Retina (tissue), 1 donor: ENCODE measurements at regions not wholly inside any gene's neighbourhood (a gene's known extent, or its start where the extent isn't known, plus 50 kb on each side); places are given as distances from the start of the nearest gene placed in this dataset.
A peak's percentile ranks its signal among the peaks of the same experiment; 100 is the strongest.

Source experiments
- DNase-seq: peaks from one replicate; pipeline ENCODE4 v3.0.0-alpha.2; 2016

DNA sequence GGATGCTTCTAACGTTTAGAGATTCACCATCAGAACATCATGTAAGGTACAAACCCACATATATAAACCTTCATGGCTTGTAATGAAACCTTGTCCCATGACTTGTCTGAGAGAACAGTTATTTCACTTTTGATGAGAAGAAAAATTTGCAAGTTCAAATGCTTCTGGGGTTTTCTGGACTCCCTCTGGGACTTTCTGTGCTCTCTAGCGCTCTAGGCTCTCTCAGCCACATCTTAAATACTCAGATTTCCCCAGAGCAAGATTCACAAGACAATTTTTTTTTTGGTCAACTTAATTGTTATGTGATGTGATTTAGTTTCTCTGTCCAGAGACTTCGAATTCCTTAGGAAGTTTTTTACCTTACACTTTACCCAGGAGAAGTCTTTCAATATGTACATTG, 282.8 kb upstream of the EDNRB start:
- no peak for DNase-seq

DNA sequence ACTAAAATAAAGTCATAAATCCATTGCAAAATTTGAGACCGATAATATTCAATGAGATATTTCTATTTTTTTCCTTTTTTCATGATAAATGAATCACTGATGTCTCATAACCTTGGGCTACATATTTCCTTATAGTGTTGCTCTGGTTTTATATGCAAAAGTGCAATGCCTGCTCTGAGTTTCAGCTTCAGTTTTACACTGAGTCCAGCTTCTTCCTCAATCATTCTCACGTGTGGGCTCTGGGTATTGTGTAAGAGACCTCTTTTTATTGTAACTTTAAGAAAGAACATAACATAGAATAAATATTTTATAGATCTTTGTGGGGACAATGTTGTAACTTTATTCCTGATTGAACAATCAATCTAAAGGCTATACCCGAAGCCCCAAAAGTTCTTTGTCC, 280.2 kb upstream of the EDNRB start:
- no peak for DNase-seq

DNA sequence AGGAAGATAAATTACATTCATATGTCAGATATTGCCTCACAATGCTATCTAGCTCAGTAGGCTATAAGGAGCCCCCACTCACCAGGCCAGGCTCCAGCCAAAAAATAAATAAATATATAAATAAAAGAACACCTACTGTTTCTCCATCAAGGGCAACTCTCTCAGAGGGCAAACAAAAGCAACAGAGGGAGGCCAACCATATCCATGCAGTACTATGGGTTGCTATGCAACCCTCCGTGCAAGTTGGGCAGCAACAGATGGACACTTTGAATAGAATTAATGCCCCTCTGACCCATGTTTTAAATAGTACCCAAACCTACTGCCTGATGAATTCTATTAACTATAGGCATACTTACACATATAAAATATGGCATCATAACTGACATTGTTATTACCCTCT, 279.8 kb upstream of the EDNRB start:
- DNase-seq, result no peak

DNA sequence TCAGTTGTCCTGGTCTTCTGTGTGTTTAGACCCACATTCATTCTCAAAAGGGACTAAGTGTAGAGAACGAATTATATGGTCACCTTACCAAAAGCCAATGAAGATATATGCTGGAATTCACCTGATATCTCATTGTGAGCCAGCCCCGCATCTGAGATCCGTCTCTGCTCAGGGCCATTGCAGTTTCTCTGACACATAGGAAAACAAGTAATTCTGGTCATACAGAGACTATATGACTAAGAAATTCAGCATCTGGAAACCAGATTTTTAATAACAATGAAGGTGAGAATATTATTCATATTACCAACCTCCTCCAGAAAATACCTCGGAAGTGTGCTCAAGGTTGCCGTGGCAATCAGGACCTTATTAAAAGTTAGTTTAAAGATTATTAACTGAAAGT, 278.6 kb upstream of the EDNRB start:
- DNase-seq, result no peak

DNA sequence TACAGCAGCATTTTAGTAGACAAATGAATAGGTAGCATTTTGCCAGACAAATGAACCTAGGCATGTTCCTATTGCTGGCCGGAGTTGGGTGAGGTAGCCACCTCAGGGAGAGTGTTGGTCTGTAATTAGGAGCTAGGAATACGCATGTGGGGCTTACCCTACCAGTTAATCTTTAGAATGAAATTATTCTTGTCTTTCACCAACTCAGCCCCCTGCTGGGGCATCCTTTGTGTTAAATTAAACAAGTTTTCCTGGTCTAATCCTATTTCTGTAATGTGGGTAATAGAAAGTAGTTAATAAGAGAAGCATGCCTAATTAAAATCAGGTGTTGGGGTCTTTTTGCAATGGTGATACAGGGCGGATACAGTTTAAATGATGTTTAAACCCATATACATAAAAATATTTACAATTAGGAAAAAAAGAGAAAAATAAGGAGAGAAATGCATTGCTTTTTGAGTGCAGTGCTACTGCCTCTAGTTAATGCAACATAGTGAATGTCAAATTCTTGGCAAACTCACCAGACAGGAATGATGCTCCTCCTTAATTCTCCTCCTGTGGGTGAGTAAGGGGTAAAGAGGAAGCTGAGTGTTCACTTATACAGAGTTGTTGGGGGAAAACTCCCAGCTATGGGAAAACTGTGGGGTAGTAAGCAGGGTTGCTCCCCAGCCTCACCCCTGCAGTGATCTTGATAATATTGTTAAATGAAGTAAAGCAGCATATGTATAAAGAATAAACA, 276.4 kb upstream of the EDNRB start:
- DNase-seq, result no peak

DNA sequence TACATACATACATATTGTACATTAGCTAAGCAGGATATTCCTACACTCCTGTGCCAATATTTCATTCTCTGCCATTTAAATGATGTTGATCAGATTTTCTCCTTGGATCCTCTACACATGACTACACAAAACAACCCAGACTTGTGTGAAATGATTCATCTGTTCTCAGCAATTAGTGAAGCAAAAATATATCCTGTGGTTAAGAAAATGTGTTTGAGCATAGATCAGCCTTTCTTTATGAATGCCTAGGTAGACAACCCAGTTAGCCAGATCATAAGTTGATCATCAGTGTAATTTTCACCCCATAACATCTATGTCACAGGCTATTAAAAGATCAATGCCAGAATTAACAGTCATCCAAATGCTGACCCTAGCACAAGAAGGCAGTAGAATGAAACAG, 275.2 kb upstream of the EDNRB start:
- no peak for DNase-seq

DNA sequence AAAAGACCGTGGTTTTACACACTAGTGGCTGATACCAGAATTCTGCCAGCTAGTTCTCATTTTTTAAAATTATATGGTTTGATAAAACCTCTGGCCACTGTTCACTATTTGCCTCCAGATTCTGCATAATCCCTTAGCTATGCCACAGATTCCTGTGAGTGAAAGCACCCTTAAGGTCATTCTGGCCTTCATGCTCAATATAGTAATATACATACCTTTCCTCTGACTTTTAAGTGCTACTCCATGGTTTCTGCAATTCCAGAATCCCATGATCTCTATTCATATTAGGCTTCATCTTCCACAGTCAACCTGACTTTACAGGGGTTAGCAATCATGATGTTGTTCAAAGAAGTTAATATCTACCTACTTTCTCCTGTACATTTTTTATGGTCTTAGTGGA, 274.1 kb upstream of the EDNRB start:
- DNase-seq, result no peak

DNA sequence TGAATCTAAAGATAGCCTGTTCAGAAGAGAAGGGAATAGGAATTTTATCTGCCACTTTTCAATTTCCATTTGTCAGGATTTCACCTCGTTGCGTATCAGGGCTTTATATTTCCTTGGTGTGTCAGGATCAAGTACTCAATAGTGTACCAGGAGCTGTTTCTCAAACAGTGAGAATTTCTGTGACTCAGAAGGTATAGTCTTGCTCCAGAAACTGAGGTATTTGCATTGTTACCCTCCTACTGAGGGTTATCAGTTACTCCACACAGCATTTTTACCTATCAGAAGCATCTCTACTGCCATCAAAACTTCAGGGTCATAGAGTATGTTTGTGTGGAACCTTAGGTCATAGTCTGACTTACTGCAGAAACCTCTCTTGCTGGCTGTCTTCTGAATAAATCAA, 271.7 kb upstream of the EDNRB start:
- DNase-seq, result no peak

DNA sequence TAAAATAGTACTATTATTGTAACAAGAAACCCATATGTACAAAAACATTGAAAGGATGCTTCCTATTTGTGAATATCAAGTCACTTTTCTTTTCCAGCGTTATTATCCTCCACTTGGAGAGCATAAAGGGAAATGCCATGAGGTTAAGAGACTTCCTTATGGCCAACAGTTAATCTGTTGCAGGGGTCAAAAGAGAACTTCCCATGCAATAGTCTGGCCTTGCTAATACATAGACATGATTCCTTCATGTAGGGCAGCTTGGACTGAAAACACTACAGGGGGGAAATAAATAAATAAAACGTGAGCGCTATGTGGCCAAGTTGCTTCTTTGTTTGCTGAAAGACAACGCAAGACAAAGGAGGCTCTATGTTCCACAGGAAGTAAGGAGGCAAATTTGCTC, 269.1 kb upstream of the EDNRB start:
- DNase-seq, result no peak

DNA sequence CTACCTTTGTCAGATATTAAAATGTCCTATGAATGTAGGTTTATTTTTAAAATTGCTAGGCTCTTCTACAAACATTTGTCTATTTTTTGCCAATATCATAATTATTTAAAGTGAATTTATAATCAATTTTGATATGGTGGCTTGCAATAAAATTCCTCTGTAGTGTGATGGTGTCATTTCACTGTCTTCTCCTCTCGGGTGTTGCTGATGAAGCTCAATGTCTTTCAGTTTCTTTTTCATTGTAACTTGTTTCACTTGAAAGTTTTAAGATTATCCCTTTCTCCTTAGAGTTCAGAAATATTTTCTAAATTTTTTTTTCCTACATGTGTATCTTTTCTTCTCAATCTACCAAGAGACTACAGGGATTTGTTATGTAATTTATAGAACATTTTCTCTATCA, 267.1 kb upstream of the EDNRB start:
- no peak for DNase-seq

DNA sequence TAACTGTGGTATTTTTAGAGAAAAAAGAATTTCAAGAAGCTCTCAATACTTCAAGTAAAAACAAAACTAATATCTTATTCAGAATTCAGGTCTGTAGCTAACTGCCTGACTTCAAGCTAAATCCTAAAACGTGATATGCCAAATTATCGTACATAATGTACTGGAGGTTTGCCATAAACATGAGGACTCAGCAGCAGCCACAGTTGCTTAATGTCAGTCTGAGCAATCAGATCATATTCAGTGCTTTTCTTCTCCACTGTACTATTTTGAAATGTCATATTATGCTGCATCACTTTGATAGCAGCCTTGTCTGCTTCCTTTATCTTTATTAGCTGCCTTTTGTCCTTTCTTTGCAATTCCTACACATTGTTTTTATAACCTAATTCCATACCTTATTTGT, 265.1 kb upstream of the EDNRB start:
- DNase-seq, result no peak

DNA sequence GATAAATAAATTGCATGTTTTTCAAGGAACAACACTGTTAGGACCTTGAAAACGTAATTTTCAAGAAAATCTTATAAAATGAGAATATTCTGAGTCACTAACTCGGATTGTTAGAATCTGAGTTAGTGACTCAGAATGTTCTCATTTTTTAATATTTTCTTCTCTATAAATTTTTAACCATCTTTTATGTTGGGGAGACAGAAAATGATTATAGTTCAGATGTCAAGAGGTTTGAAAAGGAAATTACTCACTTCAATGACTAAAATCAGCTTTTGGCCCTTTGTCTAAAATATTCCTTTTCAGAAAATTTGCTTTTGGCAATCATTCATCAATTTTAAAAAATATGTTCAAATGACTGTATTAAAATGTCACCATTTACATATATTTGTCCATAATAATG, 264.2 kb upstream of the EDNRB start:
- DNase-seq, result no peak

DNA sequence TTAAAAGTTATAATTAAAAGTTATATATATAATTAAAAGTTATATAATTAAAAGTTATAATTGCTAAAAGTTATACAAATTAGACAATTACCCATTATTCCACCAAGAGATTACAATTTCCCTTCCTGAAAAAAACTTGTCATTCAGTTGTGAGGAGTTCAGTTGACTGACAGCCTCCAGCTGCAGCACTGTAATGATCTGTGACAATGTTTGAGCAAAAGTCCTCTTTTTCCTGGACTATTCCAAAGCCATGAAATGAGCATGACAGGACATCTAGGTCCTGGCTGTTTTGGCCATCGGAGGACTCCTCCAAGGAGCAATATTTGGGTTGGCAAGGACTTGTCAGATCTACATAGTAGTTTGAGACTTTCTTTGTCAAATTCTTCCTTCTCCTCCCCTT, 258.7 kb upstream of the EDNRB start:
- no peak for DNase-seq

DNA sequence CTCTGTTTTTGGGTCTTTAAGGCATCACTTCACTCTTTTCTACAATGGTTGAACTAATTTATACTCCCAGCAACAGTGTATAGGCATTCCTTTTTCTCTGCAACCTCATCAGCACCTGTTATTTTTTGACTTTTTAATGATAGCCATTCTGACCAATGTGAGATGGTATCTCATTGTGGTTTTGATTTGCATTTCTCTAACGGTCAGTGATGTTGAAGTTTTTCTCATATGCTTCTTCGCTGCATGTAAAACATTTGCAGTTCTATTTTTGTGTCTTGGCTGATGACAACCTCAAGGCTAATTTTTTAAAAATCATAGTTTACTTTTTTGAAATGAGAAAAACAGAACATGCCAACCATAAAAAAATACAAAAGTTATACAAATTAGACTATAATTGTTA, 258.2 kb upstream of the EDNRB start:
- DNase-seq, result no peak

DNA sequence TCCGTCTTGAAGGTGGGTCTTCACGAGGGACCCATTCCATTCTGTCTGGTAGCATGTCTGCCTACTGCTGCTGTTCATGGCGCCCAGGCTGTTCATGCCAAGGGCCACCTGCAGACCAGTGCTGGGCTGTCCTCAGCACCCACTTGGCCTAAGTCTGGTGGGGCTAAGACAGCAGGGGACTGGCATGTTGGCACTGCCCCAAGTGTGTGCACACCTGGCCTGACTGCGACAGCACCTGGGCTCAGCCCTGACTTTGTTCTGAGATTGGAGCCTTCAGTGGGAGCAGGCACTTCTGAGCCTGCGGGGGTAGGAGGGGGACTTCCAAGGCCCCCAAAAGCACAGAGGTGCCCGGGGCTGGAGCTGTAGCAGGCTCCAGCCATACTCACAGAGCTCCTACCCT, 250.8 kb upstream of the EDNRB start:
- DNase-seq, result no peak

DNA sequence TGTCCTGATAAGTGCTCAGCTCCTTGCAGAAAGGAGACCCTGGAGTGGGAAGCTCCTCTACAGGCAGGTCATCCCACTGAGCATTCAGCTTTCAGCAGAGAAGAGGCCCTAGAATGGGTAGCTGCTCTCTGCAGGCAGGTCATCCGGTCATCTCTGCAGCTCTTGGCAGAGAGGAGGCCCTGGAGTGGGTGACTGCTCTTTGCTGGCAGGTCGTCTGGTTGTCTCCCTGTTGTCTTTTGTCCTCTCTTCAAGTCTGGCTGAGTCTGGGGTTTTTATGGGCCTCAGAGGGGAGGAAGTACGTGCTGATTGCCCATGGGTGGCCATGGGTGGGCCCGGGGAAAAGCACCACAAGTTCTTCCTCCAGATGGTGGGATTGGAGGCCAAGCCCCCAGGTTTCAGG, 250.3 kb upstream of the EDNRB start:
- no peak for DNase-seq

DNA sequence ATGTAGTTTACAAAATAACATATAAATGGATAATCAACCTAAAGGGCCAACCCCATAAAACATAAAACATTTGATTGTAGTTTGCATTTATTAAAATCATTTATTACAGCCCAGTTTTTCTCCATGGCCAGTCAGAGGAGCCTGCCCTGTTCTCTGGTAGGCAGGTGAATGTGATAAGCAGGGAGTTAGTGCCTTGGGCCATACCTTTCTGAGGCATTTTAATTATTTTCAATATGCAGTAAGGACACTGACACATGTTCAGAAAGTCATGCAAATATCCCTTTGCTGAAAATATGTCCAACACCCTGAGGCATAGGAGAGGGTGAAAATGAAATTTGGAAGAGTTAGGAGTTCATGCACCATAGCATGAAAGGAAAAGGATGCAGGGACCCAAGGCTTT, 242.6 kb upstream of the EDNRB start:
- no peak for DNase-seq

DNA sequence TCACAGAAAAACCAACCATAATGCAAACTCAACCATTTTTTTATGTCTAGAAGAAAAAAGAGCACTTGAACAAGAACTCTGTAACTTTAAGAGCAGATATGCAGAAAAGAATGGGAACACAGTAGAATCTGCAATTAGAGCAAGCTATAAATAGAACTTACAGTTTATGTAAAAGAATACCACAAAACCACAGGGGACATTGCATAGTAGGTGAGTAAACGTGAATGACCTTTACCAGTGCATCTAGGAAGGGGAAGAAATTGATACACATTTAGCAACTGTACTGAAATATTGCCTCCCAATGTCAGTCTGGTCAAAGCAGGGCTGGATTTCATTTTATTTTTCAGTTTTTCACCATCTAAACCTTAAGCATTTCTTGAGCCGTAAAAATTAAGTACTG, 242.2 kb upstream of the EDNRB start:
- DNase-seq, result no peak

DNA sequence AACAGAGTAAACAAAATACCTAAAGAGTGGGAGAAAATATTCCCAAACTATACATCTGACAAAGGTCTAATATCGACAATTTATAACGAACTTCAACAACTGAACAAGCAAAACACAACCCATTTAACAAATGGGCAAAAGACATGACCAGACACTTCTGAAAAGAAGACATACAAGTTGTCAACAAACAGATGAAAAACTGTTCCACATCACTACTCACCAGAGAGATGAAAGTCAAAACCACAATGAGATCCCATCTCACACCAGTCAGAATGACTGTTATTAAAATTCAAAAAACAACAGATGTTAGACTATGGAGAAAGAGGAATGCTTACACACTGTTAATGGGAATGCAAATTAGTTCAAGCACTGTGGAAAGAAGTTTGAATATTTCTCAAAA, 233.8 kb upstream of the EDNRB start:
- DNase-seq, result no peak

DNA sequence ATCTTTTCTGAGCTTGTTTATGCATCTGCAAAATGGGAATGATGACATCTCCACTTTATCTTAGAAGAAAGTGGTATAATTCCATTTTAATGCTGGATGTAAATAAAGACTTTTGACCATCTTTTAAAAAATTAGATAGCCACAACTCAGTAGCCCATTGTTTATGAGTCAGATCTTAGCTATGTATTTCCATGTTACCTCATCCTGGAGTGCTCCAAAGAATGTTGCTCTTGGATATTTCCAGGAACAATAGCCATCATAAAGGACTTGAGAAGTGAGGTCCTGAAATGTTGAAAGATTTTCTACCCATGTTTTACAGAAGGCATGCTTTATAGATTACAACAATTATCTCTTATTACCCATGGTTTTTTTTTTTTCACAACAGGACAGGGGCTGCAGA, 229.3 kb upstream of the EDNRB start:
- no peak for DNase-seq

DNA sequence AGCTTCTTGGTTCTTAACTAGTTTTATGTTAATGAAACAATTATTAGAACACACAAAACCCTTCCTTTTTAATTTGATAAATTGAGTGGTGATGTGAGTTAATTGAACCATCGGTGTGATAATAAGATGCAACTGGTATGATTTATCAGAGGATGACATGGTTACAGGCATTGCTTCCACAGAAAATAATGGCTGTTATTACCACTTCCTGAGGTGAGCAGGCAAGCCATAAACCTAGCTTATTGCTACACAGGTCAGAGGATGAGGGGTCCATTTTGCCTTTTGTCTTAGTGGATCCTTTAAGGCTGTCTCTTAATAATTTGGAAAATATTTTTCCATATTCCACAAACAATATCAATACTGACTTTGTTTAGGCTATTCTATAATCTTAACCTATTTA, 226.6 kb upstream of the EDNRB start:
- DNase-seq, result no peak

DNA sequence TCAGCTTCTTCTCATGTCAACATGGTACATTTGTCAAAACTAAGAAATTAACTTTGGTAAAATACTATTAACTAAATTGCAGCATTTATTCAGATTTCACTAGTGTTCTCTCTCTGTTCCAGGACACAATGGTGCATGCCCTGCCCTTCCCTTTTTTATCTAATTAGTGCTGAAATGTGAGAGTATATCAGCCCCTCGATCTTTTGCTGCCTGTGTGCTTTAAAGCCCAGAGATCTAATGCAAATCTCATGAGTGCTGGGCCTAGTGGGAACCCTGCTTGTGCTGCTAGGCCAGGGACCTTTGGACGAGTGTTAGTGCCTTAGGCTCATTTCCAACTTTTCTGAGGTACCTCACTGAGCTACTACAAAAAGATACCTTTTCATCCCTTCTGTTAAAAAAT, 221.1 kb upstream of the EDNRB start:
- no peak for DNase-seq

DNA sequence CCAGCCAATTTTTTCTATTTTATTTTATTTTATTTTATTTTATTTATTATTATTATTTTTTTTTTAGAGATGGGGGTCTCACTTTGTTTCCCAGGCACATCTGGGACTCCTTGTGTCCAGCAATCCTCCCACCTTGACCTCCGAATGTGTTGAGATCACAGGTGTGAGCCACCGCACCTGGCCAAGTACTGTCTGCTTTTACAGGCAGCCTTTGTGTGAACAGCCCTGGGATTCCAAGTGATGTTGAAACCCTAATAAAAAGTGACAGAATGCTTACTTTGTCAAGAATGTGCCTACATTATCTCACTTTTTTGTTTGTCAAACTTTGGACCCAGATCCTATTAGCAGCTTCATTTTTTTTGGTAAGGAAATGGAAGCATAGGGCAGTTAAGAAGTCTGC, 220.1 kb upstream of the EDNRB start:
- no peak for DNase-seq

DNA sequence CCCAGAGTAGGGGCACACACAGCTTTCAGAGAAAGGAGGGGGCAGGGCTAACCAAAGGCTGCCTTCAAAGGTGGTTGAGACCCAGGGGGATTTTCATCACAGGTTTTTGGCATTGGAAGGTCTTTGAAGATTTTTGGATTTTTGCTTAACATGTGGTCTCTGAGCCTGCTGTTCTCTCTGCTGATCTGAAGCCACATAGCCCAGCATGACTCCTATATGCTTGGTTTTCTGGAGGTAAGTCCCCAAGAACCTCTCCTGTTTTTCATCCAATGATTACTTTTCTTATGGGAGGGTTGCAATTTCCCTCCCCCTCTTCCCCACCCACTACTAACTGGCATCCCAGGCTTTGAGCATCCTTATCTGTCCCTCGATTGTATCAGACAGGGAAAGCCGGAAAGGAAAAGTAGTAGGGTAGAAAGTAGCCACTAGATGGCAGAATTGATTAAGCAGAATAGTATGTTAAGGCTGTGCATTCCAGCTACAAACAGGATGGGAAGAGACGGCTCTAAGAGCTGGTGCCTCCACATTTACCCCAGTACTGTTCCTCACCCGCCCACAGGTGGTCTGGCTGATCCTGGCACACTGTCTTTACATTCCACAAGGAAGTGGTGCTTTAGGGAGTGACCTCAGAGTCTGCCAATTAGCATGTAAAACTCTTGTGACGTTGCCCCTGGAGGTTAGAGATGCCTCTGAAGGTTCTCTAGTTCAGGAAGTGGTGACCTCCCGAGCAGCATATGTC, 218.9 kb upstream of the EDNRB start:
- DNase-seq, result peak; percentile 84

DNA sequence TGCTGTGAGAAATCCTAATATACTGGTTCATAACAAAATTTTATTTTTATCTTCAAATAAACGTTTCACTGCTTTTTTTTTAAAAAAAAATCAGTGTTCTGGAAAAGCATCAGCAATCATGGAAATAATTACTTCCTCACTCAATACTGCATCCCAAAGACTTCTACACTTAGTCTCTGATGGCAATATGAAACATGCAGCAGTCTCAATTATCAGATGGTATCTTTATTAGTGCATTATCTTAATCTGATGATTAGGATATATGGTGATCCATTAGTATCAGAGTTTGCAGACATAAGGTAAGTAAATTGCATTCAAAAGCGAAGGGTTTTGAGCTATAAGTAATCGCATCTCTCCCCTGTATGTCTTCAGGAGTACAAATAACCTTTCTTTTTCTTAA, 218.3 kb upstream of the EDNRB start:
- no peak for DNase-seq
